ENCODE measurements at regions not wholly inside any gene's neighbourhood (a gene's known extent, or its start where the extent isn't known, plus 50 kb on each side); places are given as distances from the start of the nearest gene placed in this dataset.

- H3K4me1 ChIP-seq (ENCODE audit: low read depth) = peaks cover 16% of the 10 kb centered on the region
- intact Hi-C loops (cut with DNase I, micrococcal nuclease) = no loop called here
- no peaks in the 10 kb centered on the region for H3K9me3 ChIP-seq
- no peak for TF ChIP-seq CTCF (IDR thresholded peaks at IDR 0.05)
- no peak for DNase-seq
- no peak overlapping the region for H3K4me3 ChIP-seq
- no peaks in the 10 kb centered on the region for H3K36me3 ChIP-seq (ENCODE audit: low read depth)
- ATAC-seq = no peak
These were observed 186.5 kb downstream of the MZT1 start for GRCh38 chr13:72540881-72541280.

- peaks cover 16% of the 10 kb centered on the region for H3K4me1 ChIP-seq (ENCODE audit: low read depth)
- intact Hi-C loops (cut with DNase I, micrococcal nuclease) = no loop called here
- no peak for DNase-seq
These were observed 187.5 kb downstream of the MZT1 start for GRCh38 chr13:72539925-72540324.

GRCh38 chr13:72537782-72538181 is 189.6 kb downstream of the MZT1 start:
- ATAC-seq = peak; percentile 34
- H3K36me3 ChIP-seq (ENCODE audit: low read depth) = no peaks in the 10 kb centered on the region
- H3K9me3 ChIP-seq = no peaks in the 10 kb centered on the region
- no peak for TF ChIP-seq CTCF (IDR thresholded peaks at IDR 0.05)
- peaks cover 16% of the 10 kb centered on the region for H3K4me1 ChIP-seq (ENCODE audit: low read depth)
- intact Hi-C loops (cut with DNase I, micrococcal nuclease) = no loop called here
- no peak overlapping the region for H3K4me3 ChIP-seq
- no peak for DNase-seq

More at GRCh38 chr13:72539925-72540324, 187.5 kb downstream of the MZT1 start:
- peak; percentile 78 for ATAC-seq
- Histone ChIP-seq H3K36me3 (ENCODE audit: low read depth) (no peaks in the 10 kb centered on the region), H3K9me3 (no peaks in the 10 kb centered on the region), H3K4me3 (no peak overlapping the region)
- TF ChIP-seq CTCF (IDR thresholded peaks at IDR 0.05) = no peak

GRCh38 chr13:72537395-72537780 is 190.0 kb downstream of the MZT1 start:
- DNase-seq (no peak), ATAC-seq (no peak)
- no peak for TF ChIP-seq CTCF (IDR thresholded peaks at IDR 0.05)
- intact Hi-C loops (cut with DNase I, micrococcal nuclease) = no loop called here
- H3K4me1 ChIP-seq (ENCODE audit: low read depth) = peaks cover 16% of the 10 kb centered on the region
- H3K9me3 ChIP-seq = no peaks in the 10 kb centered on the region
- H3K4me3 ChIP-seq = no peak overlapping the region
- H3K36me3 ChIP-seq (ENCODE audit: low read depth) = no peaks in the 10 kb centered on the region

- no peaks in the 10 kb centered on the region for H3K36me3 ChIP-seq (ENCODE audit: low read depth)
- peak; percentile 71 for ATAC-seq
- DNase-seq = peak; percentile 28 to 46 (median 45)
- H3K9me3 ChIP-seq = no peaks in the 10 kb centered on the region
- H3K4me3 ChIP-seq = no peak overlapping the region
- H3K4me1 ChIP-seq (ENCODE audit: low read depth) = peaks cover 16% of the 10 kb centered on the region
- TF ChIP-seq CTCF (IDR thresholded peaks at IDR 0.05) = no peak
- intact Hi-C loops (cut with DNase I, micrococcal nuclease) = no loop called here
These were observed 190.6 kb downstream of the MZT1 start for GRCh38 chr13:72536714-72537394.

All from mucosa of descending colon (tissue), 3 donors.